NT2/D1 (cell line): ENCODE measurements at regions not wholly inside any gene's neighbourhood (a gene's known extent, or its start where the extent isn't known, plus 50 kb on each side); places are given as distances from the start of the nearest gene placed in this dataset.

Experiments used
- DNase-seq: peaks from one replicate; pipeline ENCODE4 v3.0.0-alpha.2; 2011; ENCODE audit warnings: low read depth, low spot score
- H3K27me3 ChIP-seq: 2 replicates; pipeline ENCODE4 v1.6.0; 2011; ENCODE audit warnings: mild to moderate bottlenecking; ENCODE audit not compliant: insufficient read length, insufficient read depth
- H3K36me3 ChIP-seq: 2 replicates; pipeline ENCODE4 v1.6.1; 2011; ENCODE audit warnings: mild to moderate bottlenecking, low read length, mixed read lengths; ENCODE audit not compliant: insufficient read depth, insufficient read length
- H3K4me1 ChIP-seq: 2 replicates; pipeline ENCODE4 v1.5.1; 2011; ENCODE audit not compliant: insufficient read depth, insufficient read length
- H3K4me3 ChIP-seq: 2 replicates; pipeline ENCODE4 v1.5.1; 2011; ENCODE audit warnings: low read depth; ENCODE audit not compliant: insufficient read length
- H3K9ac ChIP-seq: 2 replicates; pipeline ENCODE4 v1.6.0; 2011; ENCODE audit warnings: low read depth; ENCODE audit not compliant: insufficient read length
- H3K9me3 ChIP-seq: 2 replicates; pipeline ENCODE4 v1.5.1; 2011; ENCODE audit warnings: mild to moderate bottlenecking, low read length; ENCODE audit not compliant: insufficient read depth
- SUZ12 ChIP-seq: IDR thresholded peaks from 2 replicates; pipeline ENCODE4 v1.6.1; 2011; ENCODE audit not compliant: insufficient read length, insufficient read depth; ENCODE audit errors: extremely low read depth
- YY1 ChIP-seq: IDR thresholded peaks from 2 replicates; pipeline ENCODE4 v1.6.1; 2011; ENCODE audit not compliant: insufficient read length, insufficient read depth
- ZNF274 ChIP-seq: IDR thresholded peaks from 2 replicates; pipeline ENCODE4 v1.6.1; 2011; ENCODE audit warnings: mild to moderate bottlenecking, low read depth, low read length

DNA sequence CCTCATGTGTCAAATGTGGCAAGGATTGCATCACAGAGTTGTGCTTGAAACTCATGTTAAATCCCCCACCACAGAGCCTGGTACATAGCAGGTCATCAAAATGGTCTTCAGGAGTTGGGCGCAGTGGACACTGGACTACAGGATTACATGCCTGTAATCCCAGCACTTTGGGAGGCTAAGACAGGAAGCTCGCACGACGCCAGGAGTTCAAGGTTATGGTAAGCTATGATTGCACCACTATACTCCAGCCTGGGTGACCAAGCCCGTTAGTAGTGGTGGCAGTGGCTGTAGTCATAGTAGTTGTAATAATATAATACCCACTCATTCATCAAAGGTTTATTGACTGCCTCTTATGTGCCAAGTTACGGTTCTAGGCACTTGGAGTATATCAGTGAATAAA, 123.4 kb upstream of the IRF2BP2 start:
- TF ChIP-seq SUZ12, result no peak
- no peak for TF ChIP-seq ZNF274
- no peak for TF ChIP-seq YY1
- peaks cover 11% of the 10 kb centered on the region for H3K4me1 ChIP-seq
- H3K9me3 ChIP-seq, result no peaks in the 10 kb centered on the region
- no peak overlapping the region for H3K9ac ChIP-seq
- no peak for DNase-seq
- no peaks in the 10 kb centered on the region for H3K27me3 ChIP-seq
- no peaks in the 10 kb centered on the region for H3K36me3 ChIP-seq
- no peak overlapping the region for H3K4me3 ChIP-seq

DNA sequence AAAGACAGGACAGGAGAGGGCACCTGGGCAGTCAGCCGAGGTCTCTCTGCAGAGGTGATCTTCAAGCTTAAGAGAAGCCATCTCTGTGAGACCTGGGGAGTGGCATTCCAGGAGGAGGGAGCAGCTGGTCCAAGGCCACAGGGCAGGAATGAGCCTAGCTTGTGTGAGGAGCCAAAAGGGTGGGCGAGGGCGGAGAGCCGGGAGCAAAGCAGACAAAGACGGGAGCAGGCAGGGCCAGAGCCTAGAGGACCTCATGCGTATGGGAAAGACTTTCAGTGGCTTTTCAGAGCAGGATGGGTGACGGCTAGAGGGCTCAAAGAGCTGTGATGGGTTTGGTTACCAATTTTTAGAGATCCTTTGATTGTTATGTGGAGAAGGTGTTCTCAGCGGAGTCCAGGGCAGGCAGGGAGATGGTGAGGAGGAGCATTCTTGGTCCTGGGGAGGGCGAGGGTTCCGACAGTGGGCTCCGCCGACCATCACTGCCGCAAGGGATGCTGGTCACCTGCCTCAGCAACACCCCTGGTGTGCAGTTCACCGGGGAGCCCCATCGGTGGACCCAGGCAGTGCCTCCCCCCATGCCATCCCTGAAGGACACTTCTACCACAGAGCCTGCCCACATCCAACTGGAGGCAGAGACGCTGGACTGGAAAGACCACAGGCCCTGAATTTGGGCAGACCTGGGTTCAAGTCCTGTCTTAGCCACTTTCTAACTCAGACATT, 122.9 kb upstream of the IRF2BP2 start:
- no peaks in the 10 kb centered on the region for H3K9me3 ChIP-seq
- no peak for DNase-seq
- H3K4me1 ChIP-seq, result peaks cover 11% of the 10 kb centered on the region
- no peak overlapping the region for H3K9ac ChIP-seq
- TF ChIP-seq YY1 (no peak), SUZ12 (no peak), ZNF274 (no peak)
- no peaks in the 10 kb centered on the region for H3K36me3 ChIP-seq
- no peak overlapping the region for H3K4me3 ChIP-seq
- no peaks in the 10 kb centered on the region for H3K27me3 ChIP-seq

DNA sequence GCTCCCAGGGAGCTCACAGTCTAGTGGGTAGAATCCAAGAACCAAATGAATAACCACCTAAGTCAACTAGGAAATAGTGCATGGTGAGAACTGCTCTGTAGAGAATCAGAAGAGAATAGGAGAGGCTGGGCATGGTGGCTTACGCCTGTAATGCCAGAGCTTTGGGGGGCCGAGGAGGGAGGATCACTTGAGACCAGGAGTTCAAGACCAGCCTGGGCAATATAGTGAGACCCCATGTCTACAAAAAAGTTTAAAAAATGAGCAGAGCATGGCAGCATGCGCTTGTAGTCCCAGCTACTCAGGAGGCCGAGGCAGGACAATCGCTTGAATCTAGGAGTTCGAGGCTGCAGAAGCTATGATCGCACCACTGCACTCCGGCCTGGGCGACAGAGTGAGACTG, 122.3 kb upstream of the IRF2BP2 start:
- DNase-seq, result no peak
- H3K4me3 ChIP-seq, result no peak overlapping the region
- no peak for TF ChIP-seq SUZ12
- no peak for TF ChIP-seq YY1
- no peak for TF ChIP-seq ZNF274
- H3K9ac ChIP-seq, result no peak overlapping the region
- H3K4me1 ChIP-seq, result peaks cover 13% of the 10 kb centered on the region
- no peaks in the 10 kb centered on the region for H3K27me3 ChIP-seq
- H3K36me3 ChIP-seq, result no peaks in the 10 kb centered on the region
- H3K9me3 ChIP-seq, result no peaks in the 10 kb centered on the region

DNA sequence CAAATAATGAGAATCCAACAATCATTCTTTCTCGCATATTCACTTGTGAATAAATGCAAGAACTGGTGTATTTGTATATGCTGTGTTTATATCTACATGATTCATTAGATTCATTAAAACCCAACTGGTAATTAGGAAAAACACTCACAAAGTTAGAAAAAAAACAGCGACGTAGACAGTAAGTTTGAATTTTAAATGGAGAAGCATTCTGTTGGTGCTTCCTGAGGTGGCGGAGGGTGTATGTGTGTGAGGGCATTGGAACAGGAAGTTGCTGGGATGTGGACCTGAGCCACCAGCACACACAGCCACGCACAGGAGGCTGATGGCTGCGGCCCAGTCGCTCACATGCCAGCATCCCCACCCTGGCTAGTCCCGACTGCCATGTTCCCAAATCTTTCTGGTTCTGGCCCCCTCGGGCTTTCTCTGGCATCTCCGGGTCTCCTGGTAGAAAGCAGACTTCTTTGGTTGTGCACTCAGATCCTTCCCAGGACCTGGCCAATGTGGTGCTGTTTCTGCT, 121.6 kb upstream of the IRF2BP2 start:
- Histone ChIP-seq H3K4me3 (no peak overlapping the region), H3K9ac (no peak overlapping the region), H3K27me3 (no peaks in the 10 kb centered on the region), H3K9me3 (no peaks in the 10 kb centered on the region), H3K36me3 (no peaks in the 10 kb centered on the region), H3K4me1 (peaks cover 13% of the 10 kb centered on the region)
- TF ChIP-seq ZNF274 (no peak), YY1 (no peak), SUZ12 (no peak)
- no peak for DNase-seq

DNA sequence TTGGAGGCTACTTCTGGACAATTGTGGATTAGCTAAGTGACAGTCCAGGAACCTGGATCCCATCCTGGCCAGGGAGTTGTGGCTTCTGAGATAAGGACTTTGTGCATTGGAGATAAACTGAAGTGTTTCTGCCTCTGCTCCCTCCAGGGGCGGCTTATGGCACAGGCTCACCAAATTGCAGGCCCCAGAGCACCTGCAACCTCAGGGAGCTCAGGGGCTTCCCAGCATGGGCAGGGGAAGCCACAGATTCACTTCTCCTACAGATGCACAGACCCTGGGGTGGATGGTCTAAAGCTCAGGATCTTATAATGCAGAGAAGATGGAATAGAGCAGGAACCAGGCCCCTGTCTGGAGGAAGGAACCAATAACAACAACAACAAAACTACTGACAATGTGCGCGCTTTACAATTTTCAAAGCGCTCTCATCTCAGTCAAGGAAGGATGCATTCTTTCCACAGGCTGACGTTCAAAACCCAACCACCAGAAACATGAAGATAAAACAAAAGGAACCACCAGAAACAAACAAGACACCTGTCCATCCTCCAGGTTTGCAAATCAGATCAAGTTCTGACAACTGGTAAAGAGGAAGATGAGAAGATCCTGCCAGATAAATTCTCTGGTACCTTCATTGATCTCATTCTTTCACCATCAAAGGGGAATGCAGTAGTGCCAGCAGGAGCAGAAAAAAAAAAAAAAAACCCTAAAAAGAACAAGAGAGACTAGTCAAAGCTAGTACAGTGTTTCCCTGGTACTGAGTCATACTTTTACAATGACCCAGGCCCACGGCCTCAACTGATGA, 121.0 kb upstream of the IRF2BP2 start:
- Histone ChIP-seq H3K36me3 (no peaks in the 10 kb centered on the region), H3K9ac (no peak overlapping the region), H3K27me3 (no peaks in the 10 kb centered on the region), H3K4me3 (no peak overlapping the region), H3K9me3 (no peaks in the 10 kb centered on the region), H3K4me1 (peaks cover 18% of the 10 kb centered on the region)
- no peak for DNase-seq
- no peak for TF ChIP-seq ZNF274
- no peak for TF ChIP-seq SUZ12
- no peak for TF ChIP-seq YY1

DNA sequence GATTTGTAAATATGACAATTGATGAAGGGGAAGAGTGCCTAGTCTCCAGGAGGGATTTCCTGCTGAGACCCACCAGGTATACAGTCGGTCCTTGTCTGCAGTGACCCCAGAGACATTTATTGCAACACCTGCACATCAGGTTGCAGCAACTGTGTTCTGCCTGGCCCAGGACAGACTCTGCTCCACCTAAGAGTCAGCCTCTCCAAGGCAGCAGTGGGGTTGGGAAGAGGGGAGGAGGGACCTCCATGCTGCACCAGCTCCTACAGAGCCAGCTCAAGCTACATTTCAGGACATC, 120.4 kb upstream of the IRF2BP2 start:
- no peak for DNase-seq
- no peaks in the 10 kb centered on the region for H3K36me3 ChIP-seq
- H3K27me3 ChIP-seq, result no peaks in the 10 kb centered on the region
- H3K9ac ChIP-seq, result no peak overlapping the region
- peaks cover 23% of the 10 kb centered on the region for H3K4me1 ChIP-seq
- TF ChIP-seq SUZ12, result no peak
- no peak for TF ChIP-seq YY1
- TF ChIP-seq ZNF274, result no peak
- no peak overlapping the region for H3K4me3 ChIP-seq
- no peaks in the 10 kb centered on the region for H3K9me3 ChIP-seq
